Adrenal gland (tissue), 9 donors: ENCODE measurements at regions not wholly inside any gene's neighbourhood (a gene's known extent, or its start where the extent isn't known, plus 50 kb on each side); places are given as distances from the start of the nearest gene placed in this dataset.

Experiments
- DNase-seq, 7 donors: peaks; one replicate each; pipeline ENCODE4 v3.0.0-alpha.2; 2019 to 2020
- H3K27ac ChIP-seq, 5 donors: fragments of 200-600 bp; sonication (generic) in 4 of 5; 1 replicate in 3 of 5; 2 replicates in 2 of 5; pipeline versions ENCODE4 v1.5.1 to v1.8.0; 2016 to 2020; ENCODE audit warnings: mild to moderate bottlenecking in 1 of 5
- H3K27me3 ChIP-seq: fragments of 200-600 bp; 2 replicates; pipeline ENCODE4 v1.8.0; 2021
- H3K36me3 ChIP-seq, 2 donors: fragments of 200-600 bp; replicated peaks in 1 of 2; 1 replicate in 1 of 2; 2 replicates in 1 of 2; pipeline versions ENCODE4 v1.5.1 to v1.8.0; 2018 to 2022
- H3K4me1 ChIP-seq, 2 donors: fragments of 200-600 bp; replicated peaks in 1 of 2; 1 replicate in 1 of 2; 2 replicates in 1 of 2; pipeline versions ENCODE4 v1.5.1 to v1.8.0; 2018 to 2021
- H3K4me3 ChIP-seq, 4 donors: fragments of 200-600 bp; sonication (generic) in 3 of 4; one replicate each; pipeline ENCODE4 v1.5.1; 2016 to 2018
- H3K9me3 ChIP-seq, 3 donors: fragments of 200-600 bp; sonication (generic) in 1 of 3; replicated peaks in 1 of 3; 1 replicate in 2 of 3; 2 replicates in 1 of 3; pipeline versions ENCODE4 v1.5.1 to v1.8.0; 2016 to 2021
- POLR2A ChIP-seq, 2 donors: fragments of 450-650 bp; IDR thresholded peaks; one replicate each; pipeline ENCODE4 v1.6.1; 2017; ENCODE audit warnings: antibody characterized with exemption in 2 of 2, mild to moderate bottlenecking in 2 of 2, moderate library complexity in 1 of 2
- WGBS, 4 donors: extraction: QIAGEN DNeasy Blood & Tissue Kit in 2 of 4; methylation state at CpG; one replicate each; pipeline versions ENCODE4 v1.1.5 to v1.1.7; 2013 to 2017; 5-methylcytosine and 5-hydroxymethylcytosine counted together
- intact Hi-C, 2 donors: fragments of 100-400 bp; cut with DNase I; formaldehyde crosslinking; loops; one replicate each; pipeline versions ENCODE4 v1.14.1 to v1.15.0; 2022 to 2023
- TF ChIP-seq, protein P1 (sequence below), 6 experiments: fragments of 450-650 bp in 4 of 6; fragments of 200-600 bp in 2 of 6; sonication (generic) in 1 of 6; IDR thresholded peaks; 1 replicate in 5 of 6; 2 replicates in 1 of 6; pipeline versions ENCODE4 v1.5.1 to v1.8.0; 2016 to 2021; ENCODE audit warnings: antibody characterized with exemption in 6 of 6, mild to moderate bottlenecking in 2 of 6, moderate library complexity in 1 of 6
- donor health status: healthy with polysubstance abuse.
- donor health status: Bipolar disorder and iron deficiency.
- donor health status: DM: yes; HTN: yes; CAD: no.
- donor health status: DM: no; HTN: no; CAD: no.
- donor health status: DM: no; HTN: no; CAD: no.

DNA sequence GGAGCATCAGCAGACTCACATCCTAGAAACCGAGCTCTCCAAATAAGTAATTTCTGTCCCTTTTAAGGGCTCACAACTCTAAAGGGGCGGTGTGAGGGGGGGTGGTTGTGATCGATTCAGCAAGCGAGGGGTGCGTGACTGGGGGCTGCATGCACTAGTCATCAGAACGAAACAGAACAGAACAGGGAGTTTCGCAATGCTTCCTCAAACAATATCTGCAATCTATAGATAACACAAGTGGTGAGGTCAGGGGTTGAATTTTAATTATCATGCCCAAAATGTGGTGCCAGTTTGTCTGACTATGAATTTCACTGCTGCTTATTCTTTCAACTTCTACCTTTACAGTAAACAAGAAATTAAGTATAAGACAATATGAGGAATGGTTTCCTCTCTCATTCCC is 1003.0 kb upstream of the NCAM2 start:
- Histone ChIP-seq H3K27ac (no peak overlapping the region), H3K9me3 (peaks cover 0 to 2% (median 0%) of the 10 kb centered on the region in 3 donors), H3K4me3 (no peak overlapping the region), H3K4me1 (no peaks in the 10 kb centered on the region), H3K36me3 (no peaks in the 10 kb centered on the region), H3K27me3 (no peaks in the 10 kb centered on the region)
- intact Hi-C loops: no loop called here
- DNase-seq: no peak
- 56 to 73% (median 68%) methylated on average over 7 of the region's 7 CpGs for WGBS, 4 donors
- no peak for TF ChIP-seq POLR2A (IDR thresholded peaks at IDR 0.05)
- TF ChIP-seq, protein P1, sequence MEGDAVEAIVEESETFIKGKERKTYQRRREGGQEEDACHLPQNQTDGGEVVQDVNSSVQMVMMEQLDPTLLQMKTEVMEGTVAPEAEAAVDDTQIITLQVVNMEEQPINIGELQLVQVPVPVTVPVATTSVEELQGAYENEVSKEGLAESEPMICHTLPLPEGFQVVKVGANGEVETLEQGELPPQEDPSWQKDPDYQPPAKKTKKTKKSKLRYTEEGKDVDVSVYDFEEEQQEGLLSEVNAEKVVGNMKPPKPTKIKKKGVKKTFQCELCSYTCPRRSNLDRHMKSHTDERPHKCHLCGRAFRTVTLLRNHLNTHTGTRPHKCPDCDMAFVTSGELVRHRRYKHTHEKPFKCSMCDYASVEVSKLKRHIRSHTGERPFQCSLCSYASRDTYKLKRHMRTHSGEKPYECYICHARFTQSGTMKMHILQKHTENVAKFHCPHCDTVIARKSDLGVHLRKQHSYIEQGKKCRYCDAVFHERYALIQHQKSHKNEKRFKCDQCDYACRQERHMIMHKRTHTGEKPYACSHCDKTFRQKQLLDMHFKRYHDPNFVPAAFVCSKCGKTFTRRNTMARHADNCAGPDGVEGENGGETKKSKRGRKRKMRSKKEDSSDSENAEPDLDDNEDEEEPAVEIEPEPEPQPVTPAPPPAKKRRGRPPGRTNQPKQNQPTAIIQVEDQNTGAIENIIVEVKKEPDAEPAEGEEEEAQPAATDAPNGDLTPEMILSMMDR (IDR thresholded peaks at IDR 0.05): no peak

DNA sequence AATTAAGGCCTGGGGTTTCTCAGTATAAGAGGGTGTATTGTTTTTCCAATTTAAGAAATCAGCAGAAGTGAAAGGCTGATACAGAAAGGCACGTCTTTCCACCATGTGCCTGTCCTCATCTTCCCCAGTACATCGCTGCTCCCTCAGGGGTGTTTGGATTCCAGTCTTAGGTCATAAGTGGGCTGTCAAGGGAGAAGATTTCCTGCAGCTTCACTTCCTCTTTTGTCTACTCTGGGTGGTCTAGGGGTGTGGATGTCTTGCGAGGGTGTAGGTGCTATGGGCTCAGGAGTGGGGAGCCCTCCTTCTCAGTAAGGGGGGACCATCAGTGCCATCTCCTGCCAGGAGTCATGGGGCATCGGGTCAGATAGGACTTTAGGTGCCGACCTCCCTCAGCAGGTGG is 999.8 kb upstream of the NCAM2 start:
- TF ChIP-seq, protein P1 (IDR thresholded peaks at IDR 0.05): no peak
- TF ChIP-seq POLR2A (IDR thresholded peaks at IDR 0.05): no peak
- intact Hi-C loops: no loop called here

DNA sequence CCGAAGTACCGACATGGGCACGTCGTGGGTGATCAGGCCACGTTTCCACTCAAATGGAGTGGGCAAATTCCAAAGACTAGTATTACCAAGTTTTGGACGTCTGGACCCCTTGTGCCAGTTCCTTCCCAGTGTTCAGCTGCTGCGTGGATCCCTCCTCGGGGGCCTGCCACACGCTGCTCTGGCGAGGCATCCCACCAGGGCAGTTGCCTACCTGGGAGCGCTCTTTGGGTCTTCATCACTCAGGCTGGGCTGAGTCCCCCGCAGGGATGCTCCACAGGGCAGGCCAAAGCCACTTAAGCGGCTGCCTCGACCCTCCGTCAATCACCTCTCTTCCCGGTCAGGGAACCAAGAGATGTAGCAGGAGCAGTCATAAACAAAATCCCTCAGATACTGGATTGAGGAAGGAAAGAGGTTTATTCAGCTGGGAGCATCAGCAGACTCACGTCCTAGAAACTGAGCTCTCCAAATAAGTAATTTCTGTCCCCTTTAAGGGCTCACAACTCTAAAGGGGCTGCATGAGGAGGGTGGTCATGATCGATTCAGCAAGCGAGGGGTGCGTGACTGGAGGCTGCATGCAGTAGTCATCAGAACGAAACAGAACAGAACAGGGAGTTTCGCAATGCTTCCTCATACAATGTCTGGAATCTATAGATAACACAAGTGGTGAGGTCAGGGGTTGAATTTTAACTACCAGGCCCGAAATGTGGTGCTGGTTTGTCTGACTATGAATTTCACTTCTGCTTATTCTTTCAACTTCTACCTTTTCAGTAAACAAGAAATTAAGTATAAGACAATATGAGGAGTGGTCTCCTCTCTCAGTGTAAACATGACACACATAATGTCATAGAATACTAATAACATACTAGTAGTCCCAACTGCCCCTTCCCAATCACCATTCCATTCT is 998.6 kb upstream of the NCAM2 start:
- WGBS, 4 donors: 79 to 85% (median 82%) methylated on average over 23 of the region's 23 CpGs
- Histone ChIP-seq H3K27ac (no peak overlapping the region), H3K4me3 (no peak overlapping the region), H3K36me3 (no peaks in the 10 kb centered on the region), H3K4me1 (no peaks in the 10 kb centered on the region), H3K27me3 (no peaks in the 10 kb centered on the region), H3K9me3 (no peaks in the 10 kb centered on the region)
- no peak for DNase-seq
- no peak for TF ChIP-seq POLR2A (IDR thresholded peaks at IDR 0.05)
- TF ChIP-seq, protein P1 (IDR thresholded peaks at IDR 0.05): no peak
- intact Hi-C loops: no loop called here

More for the DNA sequence above, 999.8 kb upstream of the NCAM2 start:
- WGBS, 4 donors: 85 to 92% (median 89%) methylated on average over 5 of the region's 5 CpGs
- no peak overlapping the region for H3K27ac ChIP-seq
- no peaks in the 10 kb centered on the region for H3K4me1 ChIP-seq
- H3K36me3 ChIP-seq: no peaks in the 10 kb centered on the region
- H3K9me3 ChIP-seq: no peaks in the 10 kb centered on the region
- no peak for DNase-seq
- no peak overlapping the region for H3K4me3 ChIP-seq
- H3K27me3 ChIP-seq: no peaks in the 10 kb centered on the region

DNA sequence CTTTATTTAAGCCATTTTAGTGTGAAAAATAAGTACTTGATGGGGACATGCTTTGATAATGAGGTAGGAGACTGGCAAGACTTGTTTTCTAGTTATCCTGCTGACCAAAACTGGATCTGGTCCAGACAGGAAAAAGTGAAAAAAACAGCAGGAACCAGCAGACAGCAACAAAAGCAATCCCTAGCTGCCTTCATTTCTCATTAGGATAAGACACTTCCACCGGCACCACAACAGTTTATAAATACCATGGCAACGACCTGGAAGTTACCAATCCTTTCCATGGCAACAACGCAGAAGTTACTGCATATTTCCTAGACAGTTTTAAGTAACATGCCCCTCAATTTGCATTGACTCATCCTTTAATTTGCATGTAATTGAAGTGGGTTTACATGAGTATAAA is 993.8 kb upstream of the NCAM2 start:
- no peak overlapping the region for H3K4me3 ChIP-seq
- H3K27ac ChIP-seq: no peak overlapping the region
- no peaks in the 10 kb centered on the region for H3K9me3 ChIP-seq
- no peaks in the 10 kb centered on the region for H3K36me3 ChIP-seq
- H3K27me3 ChIP-seq: no peaks in the 10 kb centered on the region
- 55 to 67% (median 64%) methylated on average over 3 of the region's 3 CpGs for WGBS, 4 donors
- DNase-seq: no peak
- H3K4me1 ChIP-seq: no peaks in the 10 kb centered on the region
- TF ChIP-seq, protein P1 (IDR thresholded peaks at IDR 0.05): no peak
- TF ChIP-seq POLR2A (IDR thresholded peaks at IDR 0.05): no peak
- intact Hi-C loops: no loop called here
